CD8-positive, alpha-beta memory T cell (primary cell): ENCODE measurements at regions not wholly inside any gene's neighbourhood (a gene's known extent, or its start where the extent isn't known, plus 50 kb on each side); places are given as distances from the start of the nearest gene placed in this dataset.

Source experiments
- CTCF ChIA-PET: fragments of 350-600 bp; sonication (Branson Sonifier 250); formaldehyde crosslinking; loops from one replicate; lab custom pipeline; 2021; ENCODE audit warnings: antibody characterized with exemption; lab: Charles Lee
- POLR2A ChIA-PET: fragments of 350-600 bp; sonication (Branson Sonifier 250); formaldehyde crosslinking; loops from one replicate; lab custom pipeline; 2021; ENCODE audit warnings: antibody characterized with exemption; lab: Charles Lee
- DNase-seq, 5 donors: peaks; one replicate each; pipeline versions ENCODE4 v3.0.0 to v3.0.0-alpha.2; 2020 to 2022; ENCODE audit warnings: mixed read lengths in 1 of 5
- H3K27ac ChIP-seq: one replicate; pipeline ENCODE4 v1.7.0; 2013; ENCODE audit warnings: low read depth, mild to moderate bottlenecking, low read length, moderate library complexity
- H3K27me3 ChIP-seq: 2 replicates; pipeline ENCODE4 v1.7.0; 2013; ENCODE audit warnings: low read length, mild to moderate bottlenecking; ENCODE audit not compliant: insufficient read depth, poor library complexity, severe bottlenecking
- H3K36me3 ChIP-seq: 2 replicates; pipeline ENCODE4 v1.7.0; 2013; ENCODE audit warnings: mild to moderate bottlenecking, low read length, moderate library complexity; ENCODE audit not compliant: insufficient read depth
- H3K4me1 ChIP-seq: 2 replicates; pipeline ENCODE4 v1.7.0; 2013; ENCODE audit warnings: mild to moderate bottlenecking, low read length, moderate library complexity; ENCODE audit not compliant: insufficient read depth
- H3K4me3 ChIP-seq: 2 replicates; pipeline ENCODE4 v1.7.0; 2013; ENCODE audit warnings: mild to moderate bottlenecking, low read length
- H3K9me3 ChIP-seq: 2 replicates; pipeline ENCODE4 v1.7.0; 2013; ENCODE audit warnings: mild to moderate bottlenecking, low read length
- H3K27ac Mint-ChIP-seq, 8 donors: one replicate each; pipeline ENCODE4 v1.8.0; 2020 to 2021; ENCODE audit warnings: mixed read lengths in 8 of 8, mild to moderate bottlenecking in 6 of 8, inconsistent platforms in 3 of 8, moderate library complexity in 3 of 8
- H3K27me3 Mint-ChIP-seq, 2 donors: one replicate each; pipeline ENCODE4 v1.8.0; 2020 to 2021; ENCODE audit warnings: mixed read lengths in 2 of 2, mild to moderate bottlenecking in 1 of 2, moderate library complexity in 1 of 2
- H3K36me3 Mint-ChIP-seq, 3 donors: one replicate each; pipeline ENCODE4 v1.8.0; 2020 to 2021; ENCODE audit warnings: mixed read lengths in 3 of 3, inconsistent platforms in 1 of 3, mild to moderate bottlenecking in 1 of 3
- H3K4me1 Mint-ChIP-seq, 3 donors: one replicate each; pipeline ENCODE4 v1.8.0; 2020 to 2021; ENCODE audit warnings: mixed read lengths in 3 of 3, inconsistent platforms in 1 of 3, mild to moderate bottlenecking in 1 of 3
- H3K4me3 Mint-ChIP-seq, 7 donors: one replicate each; pipeline ENCODE4 v1.8.0; 2020 to 2021; ENCODE audit warnings: mixed read lengths in 7 of 7, mild to moderate bottlenecking in 6 of 7, moderate library complexity in 4 of 7, inconsistent platforms in 2 of 7
- H3K9me3 Mint-ChIP-seq, 5 donors: one replicate each; pipeline ENCODE4 v1.8.0; 2020 to 2022; ENCODE audit warnings: mixed read lengths in 5 of 5, mild to moderate bottlenecking in 3 of 5, moderate library complexity in 2 of 5, inconsistent platforms in 1 of 5

DNA sequence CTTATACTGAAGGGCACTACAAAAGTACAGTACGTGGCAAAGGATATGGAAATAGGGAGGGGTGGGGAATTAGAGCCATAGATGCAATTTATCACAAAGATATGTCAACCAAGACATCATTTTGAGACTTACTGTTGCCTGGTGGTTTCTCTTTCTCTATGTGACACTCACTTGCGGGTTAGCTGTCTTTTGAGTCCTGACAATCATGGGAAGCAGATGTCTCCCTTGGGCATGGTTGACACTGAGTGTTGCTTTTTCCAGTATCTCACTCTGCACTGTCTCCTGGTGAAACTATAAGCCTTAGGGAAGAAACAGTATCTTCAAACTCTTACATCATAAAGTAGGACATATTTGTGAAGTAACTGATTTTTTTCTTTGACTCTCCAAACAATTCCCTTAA, 383.5 kb upstream of the LCORL start:
- Histone ChIP-seq H3K4me3 (no peak overlapping the region), H3K4me1 (no peaks in the 10 kb centered on the region), H3K27ac (no peak overlapping the region), H3K9me3 (no peaks in the 10 kb centered on the region), H3K36me3 (no peaks in the 10 kb centered on the region), H3K27me3 (no peaks in the 10 kb centered on the region)
- Mint-ChIP-seq H3K9me3 (no peaks in the 10 kb centered on the region), H3K36me3 (no peaks in the 10 kb centered on the region), H3K27ac (no peak overlapping the region), H3K27me3 (peaks cover 0 to 4% of the 10 kb centered on the region in 2 donors), H3K4me3 (no peak overlapping the region), H3K4me1 (peaks cover 0 to 8% (median 5%) of the 10 kb centered on the region in 3 donors)
- no peak for DNase-seq
- CTCF ChIA-PET = no interaction called here
- POLR2A ChIA-PET = no interaction called here

GRCh38 chr4:18404642-18405041, 383.1 kb upstream of the LCORL start:
- Mint-ChIP-seq H3K4me3 (no peak overlapping the region), H3K4me1 (peaks cover 0 to 8% (median 5%) of the 10 kb centered on the region in 3 donors), H3K36me3 (no peaks in the 10 kb centered on the region), H3K27ac (no peak overlapping the region), H3K27me3 (peaks cover 3 to 4% of the 10 kb centered on the region in 2 donors), H3K9me3 (no peaks in the 10 kb centered on the region)
- Histone ChIP-seq H3K27me3 (no peaks in the 10 kb centered on the region), H3K4me3 (no peak overlapping the region), H3K36me3 (no peaks in the 10 kb centered on the region), H3K4me1 (no peaks in the 10 kb centered on the region), H3K9me3 (no peaks in the 10 kb centered on the region), H3K27ac (no peak overlapping the region)
- POLR2A ChIA-PET = no interaction called here
- no peak for DNase-seq
- CTCF ChIA-PET = no interaction called here

DNA sequence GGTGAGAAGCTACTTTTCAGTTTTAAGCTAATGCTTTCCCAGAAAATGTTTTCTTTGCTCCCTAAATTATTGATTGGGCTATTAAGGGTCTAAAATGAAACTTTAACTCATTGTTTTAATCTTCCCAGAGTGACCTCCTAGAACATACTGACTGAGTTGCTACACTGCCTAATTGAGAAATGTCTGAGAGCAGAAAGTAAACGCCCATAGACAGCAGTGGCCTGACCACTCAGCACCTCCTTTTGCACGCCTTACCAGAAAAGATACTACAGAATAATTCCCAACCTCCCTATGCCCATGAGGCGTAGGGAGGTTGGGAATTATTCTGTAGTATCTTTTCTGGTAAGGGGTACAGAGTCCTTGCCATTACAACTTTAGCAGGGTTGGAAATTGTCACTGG, 381.8 kb upstream of the LCORL start:
- DNase-seq = no peak
- Histone ChIP-seq H3K27me3 (no peaks in the 10 kb centered on the region), H3K27ac (no peak overlapping the region), H3K9me3 (no peaks in the 10 kb centered on the region), H3K4me1 (no peaks in the 10 kb centered on the region), H3K36me3 (no peaks in the 10 kb centered on the region), H3K4me3 (no peak overlapping the region)
- CTCF ChIA-PET = no interaction called here
- no peak overlapping the region for H3K4me3 Mint-ChIP-seq
- H3K36me3 Mint-ChIP-seq = no peaks in the 10 kb centered on the region
- H3K27ac Mint-ChIP-seq = no peak overlapping the region
- H3K27me3 Mint-ChIP-seq = peaks cover 3 to 4% of the 10 kb centered on the region in 2 donors
- POLR2A ChIA-PET = no interaction called here
- H3K9me3 Mint-ChIP-seq = no peaks in the 10 kb centered on the region
- peaks cover 0 to 8% (median 5%) of the 10 kb centered on the region in 3 donors for H3K4me1 Mint-ChIP-seq

GRCh38 chr4:18401868-18402267, 380.3 kb upstream of the LCORL start:
- no peaks in the 10 kb centered on the region for H3K4me1 ChIP-seq
- Mint-ChIP-seq H3K36me3 (no peaks in the 10 kb centered on the region), H3K9me3 (no peaks in the 10 kb centered on the region), H3K4me3 (no peak overlapping the region), H3K4me1 (peaks cover 0 to 8% (median 5%) of the 10 kb centered on the region in 3 donors), H3K27me3 (peaks cover 3 to 4% of the 10 kb centered on the region in 2 donors), H3K27ac (no peak overlapping the region)
- H3K9me3 ChIP-seq = no peaks in the 10 kb centered on the region
- no peak for DNase-seq
- ChIA-PET POLR2A (no interaction called here), CTCF (no interaction called here)
- H3K4me3 ChIP-seq = no peak overlapping the region
- H3K27me3 ChIP-seq = no peaks in the 10 kb centered on the region
- no peaks in the 10 kb centered on the region for H3K36me3 ChIP-seq
- H3K27ac ChIP-seq = no peak overlapping the region

DNA sequence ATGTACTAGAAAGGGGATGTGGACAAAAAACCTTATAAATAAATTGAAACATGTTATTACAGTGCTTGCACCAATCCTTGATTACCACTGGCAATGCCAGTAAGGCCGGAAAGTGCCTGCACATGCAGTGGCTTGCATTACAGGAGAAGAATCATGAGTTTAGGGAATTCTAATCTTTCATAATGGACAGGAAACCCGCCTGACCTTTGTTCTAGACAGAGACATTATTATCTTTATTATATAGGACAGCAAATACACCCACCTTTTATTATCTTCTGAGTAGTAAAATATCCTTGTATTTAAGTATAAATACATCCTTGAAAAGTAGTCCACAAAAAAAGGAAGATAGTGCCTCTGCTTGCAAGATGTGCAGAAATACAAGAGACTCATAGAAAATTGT, 379.9 kb upstream of the LCORL start:
- peaks cover 0 to 8% (median 5%) of the 10 kb centered on the region in 3 donors for H3K4me1 Mint-ChIP-seq
- H3K27ac ChIP-seq = no peak overlapping the region

GRCh38 chr4:18398661-18399060, 377.1 kb upstream of the LCORL start:
- Mint-ChIP-seq H3K27me3 (peaks cover 3 to 4% of the 10 kb centered on the region in 2 donors), H3K9me3 (peaks cover 0 to 5% (median 0%) of the 10 kb centered on the region in 5 donors), H3K4me1 (no peaks in the 10 kb centered on the region), H3K36me3 (no peaks in the 10 kb centered on the region), H3K4me3 (no peak overlapping the region), H3K27ac (no peak overlapping the region)
- H3K4me1 ChIP-seq = no peaks in the 10 kb centered on the region
- H3K4me3 ChIP-seq = no peak overlapping the region
- POLR2A ChIA-PET = no interaction called here
- no peaks in the 10 kb centered on the region for H3K27me3 ChIP-seq
- no peaks in the 10 kb centered on the region for H3K36me3 ChIP-seq
- DNase-seq = no peak
- H3K27ac ChIP-seq = no peak overlapping the region
- CTCF ChIA-PET = no interaction called here
- H3K9me3 ChIP-seq = no peaks in the 10 kb centered on the region

More for the DNA sequence above, 379.9 kb upstream of the LCORL start:
- Histone ChIP-seq H3K4me3 (no peak overlapping the region), H3K36me3 (no peaks in the 10 kb centered on the region), H3K4me1 (no peaks in the 10 kb centered on the region), H3K27me3 (no peaks in the 10 kb centered on the region), H3K9me3 (no peaks in the 10 kb centered on the region)
- H3K4me3 Mint-ChIP-seq = no peak overlapping the region
- no peaks in the 10 kb centered on the region for H3K36me3 Mint-ChIP-seq
- H3K9me3 Mint-ChIP-seq = no peaks in the 10 kb centered on the region
- POLR2A ChIA-PET = no interaction called here
- no peak for DNase-seq
- H3K27ac Mint-ChIP-seq = no peak overlapping the region
- CTCF ChIA-PET = no interaction called here
- H3K27me3 Mint-ChIP-seq = peaks cover 3 to 4% of the 10 kb centered on the region in 2 donors

- Histone ChIP-seq H3K4me1 (no peaks in the 10 kb centered on the region), H3K27ac (no peak overlapping the region), H3K27me3 (no peaks in the 10 kb centered on the region), H3K36me3 (no peaks in the 10 kb centered on the region), H3K4me3 (no peak overlapping the region), H3K9me3 (no peaks in the 10 kb centered on the region)
- Mint-ChIP-seq H3K4me3 (no peak overlapping the region), H3K27ac (no peak overlapping the region), H3K27me3 (peaks cover 3 to 4% of the 10 kb centered on the region in 2 donors), H3K9me3 (peaks cover 0 to 7% (median 0%) of the 10 kb centered on the region in 5 donors), H3K4me1 (no peaks in the 10 kb centered on the region), H3K36me3 (no peaks in the 10 kb centered on the region)
- no peak for DNase-seq
- ChIA-PET CTCF (no interaction called here), POLR2A (no interaction called here)
Measured at GRCh38 chr4:18397681-18398390, 376.3 kb upstream of the LCORL start.

- ChIA-PET POLR2A (no interaction called here), CTCF (no interaction called here)
- Histone ChIP-seq H3K27ac (no peak overlapping the region), H3K27me3 (no peaks in the 10 kb centered on the region), H3K9me3 (no peaks in the 10 kb centered on the region), H3K36me3 (no peaks in the 10 kb centered on the region), H3K4me1 (no peaks in the 10 kb centered on the region), H3K4me3 (no peak overlapping the region)
- H3K4me3 Mint-ChIP-seq = no peak overlapping the region
- H3K27me3 Mint-ChIP-seq = no peaks in the 10 kb centered on the region
- H3K36me3 Mint-ChIP-seq = no peaks in the 10 kb centered on the region
- peaks cover 0 to 7% (median 0%) of the 10 kb centered on the region in 5 donors for H3K9me3 Mint-ChIP-seq
- DNase-seq = no peak
- no peak overlapping the region for H3K27ac Mint-ChIP-seq
- H3K4me1 Mint-ChIP-seq = no peaks in the 10 kb centered on the region
Measured at GRCh38 chr4:18394656-18395055, 373.1 kb upstream of the LCORL start.
